Fibroblast of lung (primary cell): ENCODE measurements at regions not wholly inside any gene's neighbourhood (a gene's known extent, or its start where the extent isn't known, plus 50 kb on each side); places are given as distances from the start of the nearest gene placed in this dataset.

Source experiments
- DNase-seq, 2 donors: peaks; one replicate each; pipeline versions ENCODE4 v3.0.0 to v3.0.0-alpha.2; 2010; ENCODE audit warnings: low read depth in 2 of 2
- H2AFZ ChIP-seq: 2 replicates; pipeline ENCODE4 v1.5.1; 2012; ENCODE audit warnings: low read length, control low read depth, inconsistent platforms
- H3K27ac ChIP-seq: 2 replicates; pipeline ENCODE4 v1.5.1; 2011; ENCODE audit warnings: low read length, control low read depth; ENCODE audit not compliant: insufficient read depth
- H3K27me3 ChIP-seq: 2 replicates; pipeline ENCODE4 v1.5.1; 2011; ENCODE audit warnings: mild to moderate bottlenecking, low read length; ENCODE audit not compliant: control insufficient read depth, insufficient read depth
- H3K36me3 ChIP-seq: 2 replicates; pipeline ENCODE4 v1.5.1; 2011; ENCODE audit warnings: low read length; ENCODE audit not compliant: control insufficient read depth, insufficient read depth
- H3K4me1 ChIP-seq: 2 replicates; pipeline ENCODE4 v1.5.1; 2011; ENCODE audit warnings: low read length; ENCODE audit not compliant: control insufficient read depth, insufficient read depth; ENCODE audit errors: extremely low read depth
- H3K4me2 ChIP-seq: 2 replicates; pipeline ENCODE4 v1.5.1; 2011; ENCODE audit warnings: low read length, control low read depth; ENCODE audit not compliant: insufficient read depth; ENCODE audit errors: extremely low read depth
- H3K4me3 ChIP-seq, 4 experiments: fragments of 200-600 bp in 1 of 4; sonication (generic) in 1 of 4; replicated peaks in 1 of 4; 2 replicates each; pipeline ENCODE4 v1.5.1; 2011 to 2016; ENCODE audit warnings: low read length in 4 of 4, low read depth in 3 of 4, mild to moderate bottlenecking in 3 of 4, control low read depth in 2 of 4, inconsistent platforms in 1 of 4, mixed read lengths in 1 of 4; ENCODE audit not compliant: insufficient read depth in 1 of 4; ENCODE audit errors: control extremely low read depth in 1 of 4
- H3K79me2 ChIP-seq: 2 replicates; pipeline ENCODE4 v1.5.1; 2012; ENCODE audit warnings: mild to moderate bottlenecking, low read length, inconsistent platforms; ENCODE audit not compliant: control insufficient read depth, insufficient read depth
- H3K9ac ChIP-seq: 2 replicates; pipeline ENCODE4 v1.5.1; 2011; ENCODE audit warnings: mild to moderate bottlenecking, low read length, control low read depth; ENCODE audit not compliant: insufficient read depth
- H3K9me3 ChIP-seq: 2 replicates; pipeline ENCODE4 v1.5.1; 2012; ENCODE audit warnings: low read depth, low read length; ENCODE audit not compliant: control insufficient read depth, insufficient read depth
- H4K20me1 ChIP-seq: 2 replicates; pipeline ENCODE4 v1.5.1; 2011; ENCODE audit warnings: low read length; ENCODE audit not compliant: control insufficient read depth, insufficient read depth; ENCODE audit errors: extremely low read depth
- CTCF ChIP-seq, 2 donors: IDR thresholded peaks in 1 of 2; conservative IDR thresholded peaks in 1 of 2; 1 replicate in 1 of 2; 2 replicates in 1 of 2; pipeline ENCODE4 v1.5.1; 2011 to 2012; ENCODE audit warnings: low read length in 2 of 2, control low read depth in 1 of 2, inconsistent platforms in 1 of 2, low read depth in 1 of 2, mild to moderate bottlenecking in 1 of 2
- EZH2 ChIP-seq: IDR thresholded peaks from 2 replicates; pipeline ENCODE4 v1.5.1; 2012; ENCODE audit warnings: low read length, control low read depth, mild to moderate bottlenecking; ENCODE audit errors: missing control alignments

- no peak for TF ChIP-seq EZH2
- no peak for TF ChIP-seq CTCF (conservative IDR thresholded peaks at IDR 0.05 in 1 of 2, IDR thresholded peaks at IDR 0.05 in 1 of 2; ENCODE audit: low read depth in 1 of 2, low read length in 2 of 2)
- H3K27ac ChIP-seq, result no peak overlapping the region
- no peaks in the 10 kb centered on the region for H3K79me2 ChIP-seq
- H3K9ac ChIP-seq, result no peak overlapping the region
- no peak for DNase-seq
- H3K4me2 ChIP-seq, result no peak overlapping the region
- no peak overlapping the region for H2AFZ ChIP-seq
- H4K20me1 ChIP-seq, result no peaks in the 10 kb centered on the region
- no peaks in the 10 kb centered on the region for H3K27me3 ChIP-seq
- no peak overlapping the region for H3K4me3 ChIP-seq
- H3K36me3 ChIP-seq, result no peaks in the 10 kb centered on the region
- H3K4me1 ChIP-seq, result no peaks in the 10 kb centered on the region
- no peaks in the 10 kb centered on the region for H3K9me3 ChIP-seq
These were observed 480.2 kb upstream of the KLF4 start for GRCh38 chr9:107969727-107970126.

GRCh38 chr9:107969141-107969540 lies 479.6 kb upstream of the KLF4 start:
- Histone ChIP-seq H3K27me3 (no peaks in the 10 kb centered on the region), H4K20me1 (no peaks in the 10 kb centered on the region), H3K4me1 (no peaks in the 10 kb centered on the region), H3K79me2 (no peaks in the 10 kb centered on the region), H3K9ac (no peak overlapping the region), H3K4me2 (no peak overlapping the region), H3K9me3 (no peaks in the 10 kb centered on the region), H2AFZ (no peak overlapping the region), H3K36me3 (no peaks in the 10 kb centered on the region), H3K27ac (no peak overlapping the region), H3K4me3 (no peak overlapping the region)
- no peak for DNase-seq
- TF ChIP-seq CTCF (conservative IDR thresholded peaks at IDR 0.05 in 1 of 2, IDR thresholded peaks at IDR 0.05 in 1 of 2; ENCODE audit: low read depth in 1 of 2, low read length in 2 of 2) (no peak), EZH2 (no peak)

- H3K27me3 ChIP-seq, result no peaks in the 10 kb centered on the region
- H3K4me2 ChIP-seq, result no peak overlapping the region
- TF ChIP-seq CTCF (conservative IDR thresholded peaks at IDR 0.05 in 1 of 2, IDR thresholded peaks at IDR 0.05 in 1 of 2; ENCODE audit: low read depth in 1 of 2, low read length in 2 of 2) (no peak), EZH2 (no peak)
- no peak overlapping the region for H2AFZ ChIP-seq
- no peaks in the 10 kb centered on the region for H3K36me3 ChIP-seq
- H3K4me1 ChIP-seq, result no peaks in the 10 kb centered on the region
- DNase-seq, result no peak
- H4K20me1 ChIP-seq, result no peaks in the 10 kb centered on the region
- H3K27ac ChIP-seq, result no peak overlapping the region
- H3K4me3 ChIP-seq, result no peak overlapping the region
- H3K9me3 ChIP-seq, result no peaks in the 10 kb centered on the region
- no peaks in the 10 kb centered on the region for H3K79me2 ChIP-seq
- no peak overlapping the region for H3K9ac ChIP-seq
These were observed 473.7 kb upstream of the KLF4 start for GRCh38 chr9:107963246-107963645.
